HAP-1 (cell line): ENCODE measurements at regions not wholly inside any gene's neighbourhood (a gene's known extent, or its start where the extent isn't known, plus 50 kb on each side); places are given as distances from the start of the nearest gene placed in this dataset.

Experiments used
- DNase-seq, 2 experiments: peaks; one replicate each; pipeline ENCODE4 v3.0.0-alpha.2; 2016 to 2020; ENCODE audit warnings: low spot score in 2 of 2
- H3K27me3 ChIP-seq: fragments of 250-450 bp; sonication (Bioruptor Pico); 2 replicates; pipeline ENCODE4 v1.5.1; 2020; ENCODE audit warnings: low read depth, mild to moderate bottlenecking, moderate library complexity
- H3K36me3 ChIP-seq: fragments of 250-450 bp; sonication (Bioruptor Pico); replicated peaks from 2 replicates; pipeline ENCODE4 v1.5.1; 2020; ENCODE audit warnings: mild to moderate bottlenecking
- H3K4me1 ChIP-seq: fragments of 250-450 bp; sonication (Bioruptor Pico); 2 replicates; pipeline ENCODE4 v1.5.1; 2020; ENCODE audit warnings: mild to moderate bottlenecking
- H3K4me3 ChIP-seq: fragments of 250-450 bp; sonication (Bioruptor Pico); 2 replicates; pipeline ENCODE4 v1.5.1; 2020; ENCODE audit warnings: mild to moderate bottlenecking, moderate library complexity
- H3K9me3 ChIP-seq: fragments of 250-450 bp; sonication (Bioruptor Pico); 2 replicates; pipeline ENCODE4 v1.5.1; 2020; ENCODE audit warnings: mild to moderate bottlenecking, moderate library complexity
- in situ Hi-C: fragments of 300-500 bp; cut with MboI; formaldehyde crosslinking; loops from 3 replicates; pipeline ENCODE4 v1.14.3; 2020; ENCODE audit warnings: low sequenced_read_pairs, inconsistent platforms, mixed read lengths

DNA sequence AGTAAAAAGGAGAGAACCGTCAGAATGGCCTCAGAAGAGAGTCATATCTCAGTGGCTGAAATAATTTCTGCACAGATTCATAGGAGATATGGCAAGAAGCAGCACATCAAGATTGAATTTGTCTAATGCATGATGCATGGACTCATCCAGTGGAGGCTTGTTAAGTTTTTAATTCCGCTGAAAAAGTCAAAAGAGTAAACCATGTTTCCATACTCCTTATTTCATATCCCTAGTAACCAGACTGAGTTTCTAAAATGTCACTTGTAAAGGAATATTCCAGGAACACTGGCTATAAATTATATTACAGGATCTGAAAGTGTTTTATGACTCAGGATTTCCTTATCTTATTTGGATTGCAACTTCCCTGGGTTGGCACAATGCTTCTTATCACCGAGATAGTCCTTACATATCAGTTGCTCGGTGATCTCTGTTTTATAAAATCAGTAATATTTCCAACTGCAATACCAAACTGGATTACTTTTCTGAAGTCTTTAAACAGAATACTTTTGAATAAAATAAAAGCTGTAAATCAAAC lies 180.2 kb upstream of the TSC22D1 start:
- Histone ChIP-seq H3K9me3 (no peaks in the 10 kb centered on the region), H3K27me3 (no peaks in the 10 kb centered on the region), H3K4me3 (no peak overlapping the region), H3K4me1 (no peaks in the 10 kb centered on the region), H3K36me3 (no peaks in the 10 kb centered on the region)
- DNase-seq = no peak
- in situ Hi-C loops = no loop called here

DNA sequence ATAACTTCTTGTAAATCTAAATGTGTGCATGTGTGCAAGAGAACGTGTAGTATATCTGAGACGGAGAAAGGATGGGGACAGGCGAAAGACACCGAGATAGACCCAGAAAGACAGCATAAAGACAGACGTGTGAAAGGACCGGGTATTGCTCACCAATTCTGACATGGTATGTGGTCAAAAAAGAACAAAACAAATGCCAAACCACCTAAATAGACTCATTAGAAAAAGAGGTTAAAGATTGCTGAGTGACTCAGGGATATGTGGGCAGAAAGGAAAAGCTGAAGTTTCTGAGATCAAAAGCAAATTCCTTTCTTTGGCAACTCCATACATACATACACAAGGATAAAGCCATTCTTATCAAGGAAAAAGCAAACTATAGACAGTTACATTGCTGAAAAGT lies 179.7 kb upstream of the TSC22D1 start:
- H3K27me3 ChIP-seq = no peaks in the 10 kb centered on the region
- in situ Hi-C loops = no loop called here
- H3K4me1 ChIP-seq = no peaks in the 10 kb centered on the region
- no peaks in the 10 kb centered on the region for H3K9me3 ChIP-seq
- no peak for DNase-seq
- no peak overlapping the region for H3K4me3 ChIP-seq
- H3K36me3 ChIP-seq = no peaks in the 10 kb centered on the region

DNA sequence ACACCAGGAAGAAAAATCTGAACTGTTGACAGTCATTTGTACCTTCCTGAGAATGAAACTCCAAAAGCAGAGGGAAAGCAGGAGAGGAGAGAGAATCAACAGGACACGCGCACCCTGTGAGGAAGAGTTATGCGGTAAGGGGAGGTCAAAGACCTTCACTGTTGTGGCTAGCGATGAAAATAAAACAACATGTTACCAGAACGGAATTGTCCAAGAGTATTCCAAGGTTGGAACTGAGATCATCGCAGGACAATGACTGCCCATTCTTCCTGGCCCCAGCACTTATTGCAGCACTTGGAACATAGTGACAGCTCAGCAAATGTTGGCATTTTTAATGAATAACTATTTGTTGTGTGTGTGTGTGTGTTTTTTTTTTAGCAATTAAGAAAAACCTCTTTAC lies 176.0 kb upstream of the TSC22D1 start:
- Histone ChIP-seq H3K4me1 (no peaks in the 10 kb centered on the region), H3K4me3 (no peak overlapping the region), H3K9me3 (no peaks in the 10 kb centered on the region), H3K36me3 (no peaks in the 10 kb centered on the region), H3K27me3 (no peaks in the 10 kb centered on the region)
- in situ Hi-C loops = no loop called here
- DNase-seq = no peak

- in situ Hi-C loops = no loop called here
- no peaks in the 10 kb centered on the region for H3K27me3 ChIP-seq
- H3K9me3 ChIP-seq = no peaks in the 10 kb centered on the region
- H3K4me3 ChIP-seq = no peak overlapping the region
- no peaks in the 10 kb centered on the region for H3K4me1 ChIP-seq
- no peak for DNase-seq
- no peaks in the 10 kb centered on the region for H3K36me3 ChIP-seq
Measured at GRCh38 chr13:44750630-44751029, 174.5 kb upstream of the TSC22D1 start.

- in situ Hi-C loops = no loop called here
- DNase-seq = no peak
- H3K9me3 ChIP-seq = no peaks in the 10 kb centered on the region
- no peaks in the 10 kb centered on the region for H3K36me3 ChIP-seq
- no peaks in the 10 kb centered on the region for H3K27me3 ChIP-seq
- no peak overlapping the region for H3K4me3 ChIP-seq
- no peaks in the 10 kb centered on the region for H3K4me1 ChIP-seq
Measured at GRCh38 chr13:44749906-44750305, 173.8 kb upstream of the TSC22D1 start.

GRCh38 chr13:44748439-44748838 lies 172.3 kb upstream of the TSC22D1 start:
- H3K27me3 ChIP-seq = no peaks in the 10 kb centered on the region
- H3K9me3 ChIP-seq = no peaks in the 10 kb centered on the region
- H3K4me1 ChIP-seq = no peaks in the 10 kb centered on the region
- in situ Hi-C loops = no loop called here
- H3K36me3 ChIP-seq = no peaks in the 10 kb centered on the region
- H3K4me3 ChIP-seq = no peak overlapping the region
- no peak for DNase-seq

DNA sequence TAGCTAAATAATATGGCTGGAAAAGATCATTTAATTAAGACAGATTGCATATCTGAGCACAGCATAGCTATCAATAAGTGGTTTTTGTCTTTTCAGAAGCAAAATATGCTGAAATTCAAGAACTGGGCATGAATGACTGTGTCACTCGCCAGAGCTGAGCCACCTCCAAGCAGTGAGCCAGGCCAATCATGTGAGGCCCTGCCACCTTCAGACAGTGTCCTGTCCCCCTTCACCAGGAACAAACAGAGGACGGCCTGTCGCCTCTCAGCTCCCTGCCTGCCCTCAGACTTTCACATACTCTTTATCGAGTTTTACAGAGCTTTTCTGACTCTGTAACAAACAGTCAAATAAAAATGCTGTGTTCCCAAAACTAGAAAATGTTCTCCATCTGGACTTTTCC lies 171.0 kb upstream of the TSC22D1 start:
- in situ Hi-C loops = no loop called here
- Histone ChIP-seq H3K36me3 (no peaks in the 10 kb centered on the region), H3K27me3 (no peaks in the 10 kb centered on the region)

DNA sequence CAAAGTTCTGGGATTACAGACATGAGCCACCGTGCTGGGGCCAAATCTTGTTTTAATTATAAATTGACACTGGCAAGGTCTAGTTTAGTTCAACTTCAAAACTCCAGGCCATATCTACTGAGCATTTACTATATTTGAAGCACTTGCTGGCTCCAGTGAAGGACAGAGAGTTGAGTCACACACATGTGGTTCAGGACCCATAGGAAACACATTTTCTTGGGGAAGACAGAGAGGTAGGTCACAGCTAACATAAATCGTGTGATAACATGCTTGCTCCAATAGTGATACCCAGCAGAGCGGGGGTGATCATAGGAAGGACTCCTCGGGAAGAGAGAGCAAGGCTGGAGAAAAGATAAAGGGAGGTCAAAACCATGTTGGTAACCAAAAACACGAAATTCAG lies 170.6 kb upstream of the TSC22D1 start:
- no peaks in the 10 kb centered on the region for H3K36me3 ChIP-seq
- H3K9me3 ChIP-seq = no peaks in the 10 kb centered on the region
- no peak overlapping the region for H3K4me3 ChIP-seq
- H3K27me3 ChIP-seq = no peaks in the 10 kb centered on the region
- H3K4me1 ChIP-seq = no peaks in the 10 kb centered on the region
- in situ Hi-C loops = no loop called here
- no peak for DNase-seq

More for the DNA sequence above, 171.0 kb upstream of the TSC22D1 start:
- DNase-seq = no peak
- Histone ChIP-seq H3K4me3 (no peak overlapping the region), H3K4me1 (no peaks in the 10 kb centered on the region), H3K9me3 (no peaks in the 10 kb centered on the region)

DNA sequence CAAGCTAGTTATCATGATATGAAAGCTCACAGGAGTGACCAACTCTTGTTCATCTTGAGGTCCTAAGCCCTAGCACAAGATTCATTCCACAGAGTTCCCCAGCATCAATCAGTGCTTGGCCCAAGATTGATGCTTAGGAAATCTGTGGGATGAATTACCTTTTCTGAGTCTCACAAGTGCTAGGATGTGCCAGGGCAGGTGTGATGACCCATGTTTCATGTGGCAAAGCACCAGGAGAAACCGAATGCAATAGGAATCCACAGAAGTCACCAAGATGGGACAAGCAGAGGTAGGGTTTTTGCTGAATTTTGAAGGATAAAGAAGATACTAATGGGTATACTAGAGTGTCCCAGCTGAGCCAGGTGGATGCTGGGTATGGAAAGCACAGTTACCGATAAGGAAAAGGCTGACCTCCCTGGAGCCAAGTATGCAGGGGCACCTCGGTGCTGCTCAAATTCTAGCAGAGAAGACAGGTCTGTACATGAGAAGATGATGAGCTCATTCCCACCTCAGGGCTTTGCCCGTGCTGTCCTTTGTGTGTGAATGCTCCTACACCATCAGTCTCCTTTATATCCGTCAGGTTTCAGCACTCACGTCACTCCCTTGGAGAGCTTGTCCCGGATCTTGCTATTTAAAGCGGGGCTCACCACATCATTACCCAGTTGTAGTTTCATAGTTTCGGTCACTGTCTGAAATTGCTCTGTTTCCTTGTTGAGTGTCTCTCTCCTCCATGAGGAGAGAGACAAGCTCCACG lies 168.9 kb upstream of the TSC22D1 start:
- in situ Hi-C loops = no loop called here
- H3K36me3 ChIP-seq = no peaks in the 10 kb centered on the region
- no peak overlapping the region for H3K4me3 ChIP-seq

DNA sequence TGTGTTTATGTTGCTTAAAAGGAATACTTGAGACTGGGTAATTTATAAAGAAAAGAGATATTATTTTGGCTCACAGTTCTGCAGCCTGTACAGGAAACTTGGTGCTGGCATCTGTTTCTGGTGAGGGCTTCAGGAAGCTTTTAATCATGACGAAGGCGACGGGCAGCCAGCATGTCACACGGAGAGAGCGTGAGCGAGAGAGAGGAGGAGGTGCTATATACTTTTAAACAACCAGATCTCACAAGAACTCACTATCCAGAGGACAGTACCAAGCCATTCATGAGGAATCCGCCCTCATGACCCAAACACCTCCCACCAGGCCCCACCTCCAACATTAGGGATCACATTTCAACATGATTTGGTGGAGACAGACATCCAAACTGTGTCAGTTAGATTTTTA lies 163.4 kb upstream of the TSC22D1 start:
- Histone ChIP-seq H3K9me3 (no peaks in the 10 kb centered on the region), H3K36me3 (no peaks in the 10 kb centered on the region), H3K27me3 (no peaks in the 10 kb centered on the region), H3K4me1 (no peaks in the 10 kb centered on the region), H3K4me3 (no peak overlapping the region)
- no peak for DNase-seq
- in situ Hi-C loops = no loop called here

More for the DNA sequence above, 168.9 kb upstream of the TSC22D1 start:
- DNase-seq = no peak
- H3K9me3 ChIP-seq = no peaks in the 10 kb centered on the region
- no peaks in the 10 kb centered on the region for H3K4me1 ChIP-seq
- H3K27me3 ChIP-seq = no peaks in the 10 kb centered on the region

GRCh38 chr13:44739120-44739519 lies 163.0 kb upstream of the TSC22D1 start:
- Histone ChIP-seq H3K36me3 (no peaks in the 10 kb centered on the region), H3K4me3 (no peak overlapping the region), H3K9me3 (no peaks in the 10 kb centered on the region), H3K4me1 (no peaks in the 10 kb centered on the region), H3K27me3 (no peaks in the 10 kb centered on the region)
- DNase-seq = no peak
- in situ Hi-C loops = no loop called here

DNA sequence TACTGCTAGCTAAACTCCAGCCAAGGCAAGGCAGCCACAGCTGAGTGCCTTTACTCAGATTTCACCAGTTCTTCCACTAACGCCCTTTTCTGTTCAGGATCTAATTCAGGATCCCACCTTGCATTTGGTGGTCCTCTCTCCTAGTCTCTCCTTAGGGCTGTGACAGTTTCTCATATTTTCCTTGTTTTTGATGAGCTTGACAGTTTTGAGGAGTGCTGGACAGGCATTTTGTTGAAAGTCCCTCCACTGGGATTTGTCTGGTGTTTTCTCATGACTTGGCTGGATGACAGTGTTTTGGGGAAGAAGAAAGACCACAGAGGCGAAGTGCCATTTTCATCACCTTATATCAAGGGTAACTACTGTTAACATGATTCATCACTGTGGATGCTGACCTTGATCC lies 162.3 kb upstream of the TSC22D1 start:
- Histone ChIP-seq H3K4me3 (no peak overlapping the region), H3K27me3 (no peaks in the 10 kb centered on the region), H3K36me3 (no peaks in the 10 kb centered on the region), H3K4me1 (no peaks in the 10 kb centered on the region), H3K9me3 (no peaks in the 10 kb centered on the region)
- DNase-seq = no peak
- in situ Hi-C loops = no loop called here

DNA sequence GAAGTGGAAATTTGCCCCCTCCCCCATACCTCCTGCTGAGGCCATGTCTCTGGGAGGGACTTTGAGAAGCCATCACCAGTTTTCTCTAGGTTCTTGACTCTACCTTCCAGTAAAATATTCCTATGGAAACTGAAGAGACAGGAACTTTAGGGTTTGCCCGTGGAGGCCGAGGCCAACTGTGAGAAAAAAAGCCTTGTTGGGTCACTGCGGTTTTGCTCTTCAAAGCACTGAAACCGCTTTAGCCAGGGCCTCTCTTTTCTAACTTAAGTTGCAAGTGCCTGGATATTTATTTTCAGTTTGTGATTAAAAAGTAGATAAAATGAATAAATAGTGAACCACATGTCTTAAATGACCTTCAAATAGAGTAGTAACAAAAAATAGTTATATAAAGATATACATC lies 159.7 kb upstream of the TSC22D1 start:
- Histone ChIP-seq H3K4me3 (no peak overlapping the region), H3K9me3 (no peaks in the 10 kb centered on the region), H3K36me3 (no peaks in the 10 kb centered on the region), H3K4me1 (no peaks in the 10 kb centered on the region), H3K27me3 (no peaks in the 10 kb centered on the region)
- in situ Hi-C loops = no loop called here
- no peak for DNase-seq

DNA sequence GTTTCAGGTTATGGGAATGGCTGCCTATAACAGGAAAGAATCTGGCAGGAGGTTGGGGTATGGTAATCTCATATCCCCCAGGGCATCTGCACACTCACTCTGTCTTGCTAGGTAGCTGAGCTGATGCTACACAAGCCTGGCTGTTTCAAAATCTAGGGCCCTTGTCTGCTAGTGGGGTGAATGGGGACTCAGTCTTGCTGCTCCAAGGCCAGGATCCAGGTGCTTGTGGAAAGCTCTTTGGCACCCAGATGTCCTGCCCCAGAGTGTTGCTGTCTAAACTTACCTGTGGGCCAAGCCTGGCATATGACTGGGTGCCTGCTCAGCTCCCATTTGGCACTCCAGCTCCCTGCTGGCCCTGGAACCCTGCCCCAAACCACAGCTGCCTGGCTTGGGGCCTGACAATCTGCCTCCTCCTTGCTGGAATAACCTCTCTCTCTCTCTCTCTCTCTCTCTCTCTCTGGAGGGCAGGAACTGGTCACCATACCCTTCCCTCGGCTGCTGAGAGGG lies 158.1 kb upstream of the TSC22D1 start:
- in situ Hi-C loops = no loop called here
- Histone ChIP-seq H3K4me3 (no peak overlapping the region), H3K36me3 (no peaks in the 10 kb centered on the region), H3K27me3 (no peaks in the 10 kb centered on the region), H3K9me3 (no peaks in the 10 kb centered on the region), H3K4me1 (no peaks in the 10 kb centered on the region)
- DNase-seq = no peak
